CD14-positive monocyte (primary cell): ENCODE measurements at regions not wholly inside any gene's neighbourhood (a gene's known extent, or its start where the extent isn't known, plus 50 kb on each side); places are given as distances from the start of the nearest gene placed in this dataset.

ENCODE experiments used
- DNase-seq, 3 donors: peaks; one replicate each; pipeline ENCODE4 v3.0.0-alpha.2; 2011 to 2022
- H2AFZ ChIP-seq: 2 replicates; pipeline ENCODE4 v1.6.0; 2012; ENCODE audit warnings: mild to moderate bottlenecking, low read depth, low read length, inconsistent platforms; ENCODE audit not compliant: insufficient read depth, poor library complexity, severe bottlenecking
- H3K27ac ChIP-seq, 2 donors: 1 replicate in 1 of 2; 2 replicates in 1 of 2; pipeline ENCODE4 v1.5.1; 2012 to 2013; ENCODE audit warnings: low read length in 2 of 2, control low read depth in 1 of 2, inconsistent platforms in 1 of 2, low read depth in 1 of 2, mild to moderate bottlenecking in 1 of 2
- H3K27me3 ChIP-seq, 2 donors: one replicate each; pipeline versions ENCODE4 v1.6.0 to v1.6.1; 2011 to 2013; ENCODE audit warnings: low read length in 2 of 2; ENCODE audit not compliant: control insufficient read depth in 2 of 2, insufficient read depth in 2 of 2
- H3K36me3 ChIP-seq, 2 donors: replicated peaks in 1 of 2; 1 replicate in 1 of 2; 2 replicates in 1 of 2; pipeline versions ENCODE4 v1.5.1 to v1.6.1; 2012 to 2013; ENCODE audit warnings: low read length in 2 of 2, control low read depth in 1 of 2, inconsistent platforms in 1 of 2, mild to moderate bottlenecking in 1 of 2; ENCODE audit not compliant: insufficient read depth in 2 of 2, control insufficient read depth in 1 of 2
- H3K4me1 ChIP-seq, 2 donors: 1 replicate in 1 of 2; 2 replicates in 1 of 2; pipeline versions ENCODE4 v1.5.1 to v1.6.1; 2012 to 2013; ENCODE audit warnings: low read length in 2 of 2, control low read depth in 1 of 2, inconsistent platforms in 1 of 2, mild to moderate bottlenecking in 1 of 2, moderate library complexity in 1 of 2; ENCODE audit not compliant: insufficient read depth in 2 of 2, control insufficient read depth in 1 of 2
- H3K4me2 ChIP-seq: replicated peaks from 2 replicates; pipeline ENCODE3; 2012; ENCODE audit warnings: low read length, moderate library complexity, mild to moderate bottlenecking; ENCODE audit not compliant: poor library complexity, severe bottlenecking; ENCODE audit errors: extremely low read depth
- H3K4me3 ChIP-seq, 3 experiments: fragments of 200-600 bp in 1 of 3; sonication (generic) in 1 of 3; replicated peaks in 1 of 3; 1 replicate in 2 of 3; 2 replicates in 1 of 3; pipeline ENCODE4 v1.5.1; 2011 to 2013; ENCODE audit warnings: low read length in 3 of 3, mild to moderate bottlenecking in 3 of 3, control low read depth in 2 of 3, low read depth in 2 of 3, inconsistent platforms in 1 of 3, moderate library complexity in 1 of 3
- H3K79me2 ChIP-seq: 2 replicates; pipeline ENCODE4 v1.6.0; 2012; ENCODE audit warnings: mild to moderate bottlenecking, control low read depth, inconsistent platforms, low read length, moderate library complexity; ENCODE audit not compliant: insufficient read depth
- H3K9ac ChIP-seq: 2 replicates; pipeline ENCODE4 v1.6.0; 2017; ENCODE audit warnings: low read length, mild to moderate bottlenecking; ENCODE audit not compliant: insufficient read depth, poor library complexity, severe bottlenecking
- H3K9me3 ChIP-seq, 2 donors: replicated peaks in 1 of 2; 1 replicate in 1 of 2; 2 replicates in 1 of 2; pipeline versions ENCODE4 v1.5.1 to v1.6.1; 2012 to 2013; ENCODE audit warnings: low read length in 2 of 2, control low read depth in 1 of 2; ENCODE audit not compliant: control insufficient read depth in 1 of 2, insufficient read depth in 1 of 2
- H4K20me1 ChIP-seq: 2 replicates; pipeline ENCODE4 v1.6.0; 2012; ENCODE audit warnings: mild to moderate bottlenecking, low read length, control low read depth, moderate library complexity; ENCODE audit not compliant: insufficient read depth
- H3K27ac Mint-ChIP-seq, 7 donors: one replicate each; pipeline ENCODE4 v1.8.0; 2020; ENCODE audit warnings: mild to moderate bottlenecking in 7 of 7, mixed read lengths in 7 of 7, moderate library complexity in 6 of 7, inconsistent platforms in 2 of 7
- H3K27me3 Mint-ChIP-seq, 3 donors: one replicate each; pipeline ENCODE4 v1.8.0; 2021 to 2022; ENCODE audit warnings: low read depth in 3 of 3, mild to moderate bottlenecking in 3 of 3, mixed read lengths in 3 of 3, moderate library complexity in 3 of 3, inconsistent platforms in 1 of 3
- H3K36me3 Mint-ChIP-seq, 2 donors: one replicate each; pipeline ENCODE4 v1.8.0; 2020; ENCODE audit warnings: mixed read lengths in 2 of 2, inconsistent platforms in 1 of 2, mild to moderate bottlenecking in 1 of 2
- H3K4me1 Mint-ChIP-seq: one replicate; pipeline ENCODE4 v1.8.0; 2020; ENCODE audit warnings: mild to moderate bottlenecking, mixed read lengths
- H3K4me3 Mint-ChIP-seq, 2 donors: one replicate each; pipeline ENCODE4 v1.8.0; 2020; ENCODE audit warnings: mild to moderate bottlenecking in 2 of 2, mixed read lengths in 2 of 2, moderate library complexity in 1 of 2
- H3K9me3 Mint-ChIP-seq, 7 donors: one replicate each; pipeline ENCODE4 v1.8.0; 2020 to 2022; ENCODE audit warnings: mixed read lengths in 7 of 7, mild to moderate bottlenecking in 6 of 7, moderate library complexity in 6 of 7, inconsistent platforms in 2 of 7
- CTCF ChIP-seq: fragments of 200-600 bp; IDR thresholded peaks from one replicate; pipeline ENCODE4 v1.8.0; 2022; ENCODE audit warnings: antibody characterized with exemption, mild to moderate bottlenecking
- WGBS: methylation state at CpG from one replicate; pipeline ENCODE4 v1.1.5; 2013; ENCODE audit warnings: missing lambda C conversion rate; ENCODE audit not compliant: insufficient coverage; 5-methylcytosine and 5-hydroxymethylcytosine counted together
- intact Hi-C, 2 donors: fragments of 100-400 bp; cut with micrococcal nuclease; formaldehyde crosslinking; loops; one replicate each; pipeline versions ENCODE4 v1.15.0 to v1.15.1; 2023

GRCh38 chr9:94010980-94011533 lies 55.9 kb upstream of the BARX1 start:
- Mint-ChIP-seq H3K4me1 (peaks cover 6% of the 10 kb centered on the region), H3K4me3 (no peak overlapping the region), H3K27me3 (peaks cover 10 to 12% (median 10%) of the 10 kb centered on the region in 3 donors), H3K36me3 (no peaks in the 10 kb centered on the region), H3K9me3 (peaks cover 0 to 2% (median 0%) of the 10 kb centered on the region in 7 donors), H3K27ac (no peak overlapping the region)
- Histone ChIP-seq H3K4me2 (no peak overlapping the region), H2AFZ (no peak overlapping the region), H3K4me1 (no peaks in the 10 kb centered on the region), H3K4me3 (no peak overlapping the region), H4K20me1 (no peaks in the 10 kb centered on the region), H3K27ac (no peak overlapping the region), H3K79me2 (no peaks in the 10 kb centered on the region), H3K27me3 (peaks cover 2% of the 10 kb centered on the region in 2 donors), H3K36me3 (no peaks in the 10 kb centered on the region), H3K9me3 (no peaks in the 10 kb centered on the region), H3K9ac (no peak overlapping the region)
- intact Hi-C loops: no loop called here
- WGBS: 46% methylated on average over 2 of the region's 4 CpGs
- DNase-seq: no peak
- no peak for TF ChIP-seq CTCF

GRCh38 chr9:94005272-94005901 lies 50.2 kb upstream of the BARX1 start:
- Mint-ChIP-seq H3K4me3 (peak overlapping the region in 1 of 2 donors; percentile 33), H3K27ac (no peak overlapping the region), H3K9me3 (peaks cover 0 to 3% (median 2%) of the 10 kb centered on the region in 7 donors), H3K4me1 (no peaks in the 10 kb centered on the region), H3K27me3 (peaks cover 7 to 12% (median 8%) of the 10 kb centered on the region in 3 donors), H3K36me3 (no peaks in the 10 kb centered on the region)
- no peak overlapping the region for H3K9ac ChIP-seq
- H3K36me3 ChIP-seq: no peaks in the 10 kb centered on the region
- peaks cover 0 to 2% of the 10 kb centered on the region in 2 donors for H3K9me3 ChIP-seq
- no peak for TF ChIP-seq CTCF
- H3K4me2 ChIP-seq: no peak overlapping the region
- H2AFZ ChIP-seq: no peak overlapping the region
- intact Hi-C loops: no loop called here
- no peak overlapping the region for H3K4me3 ChIP-seq
- no peak overlapping the region for H3K27ac ChIP-seq
- no peaks in the 10 kb centered on the region for H3K4me1 ChIP-seq
- no CpG with 5 or more reads among the region's 3 CpGs for WGBS
- DNase-seq: no peak
- no peaks in the 10 kb centered on the region for H4K20me1 ChIP-seq
- no peaks in the 10 kb centered on the region for H3K79me2 ChIP-seq
- peaks cover 2% of the 10 kb centered on the region in 2 donors for H3K27me3 ChIP-seq
